Chondrocyte (in vitro differentiated cells): ENCODE measurements at regions not wholly inside any gene's neighbourhood (a gene's known extent, or its start where the extent isn't known, plus 50 kb on each side); places are given as distances from the start of the nearest gene placed in this dataset.

Source experiments
- DNase-seq: peaks from one replicate; pipeline ENCODE4 v3.0.0; 2021; ENCODE audit warnings: mixed read lengths, low spot score
- H3K27ac Mint-ChIP-seq: one replicate; pipeline ENCODE4 v1.8.0; 2021; ENCODE audit warnings: mild to moderate bottlenecking, moderate library complexity, mixed read lengths; ENCODE audit not compliant: unreplicated experiment
- H3K27me3 Mint-ChIP-seq: 2 replicates; pipeline ENCODE4 v1.8.0; 2021; ENCODE audit warnings: low read depth, mixed read lengths
- H3K36me3 Mint-ChIP-seq: 2 replicates; pipeline ENCODE4 v1.8.0; 2021; ENCODE audit warnings: low read depth, mixed read lengths
- H3K4me1 Mint-ChIP-seq: 2 replicates; pipeline ENCODE4 v1.8.0; 2021; ENCODE audit warnings: low read depth, mild to moderate bottlenecking, mixed read lengths
- H3K4me3 Mint-ChIP-seq: one replicate; pipeline ENCODE4 v1.8.0; 2021; ENCODE audit warnings: mild to moderate bottlenecking, moderate library complexity, mixed read lengths; ENCODE audit not compliant: unreplicated experiment
- H3K9me3 Mint-ChIP-seq: 2 replicates; pipeline ENCODE4 v1.8.0; 2021; ENCODE audit warnings: low read depth, mixed read lengths
- TF ChIP-seq, protein P1 (sequence below): fragments of 200-600 bp; sonication (generic); IDR thresholded peaks from 2 replicates; pipeline ENCODE4 v1.5.0; 2021; ENCODE audit warnings: antibody characterized with exemption, mild to moderate bottlenecking, moderate library complexity

DNA sequence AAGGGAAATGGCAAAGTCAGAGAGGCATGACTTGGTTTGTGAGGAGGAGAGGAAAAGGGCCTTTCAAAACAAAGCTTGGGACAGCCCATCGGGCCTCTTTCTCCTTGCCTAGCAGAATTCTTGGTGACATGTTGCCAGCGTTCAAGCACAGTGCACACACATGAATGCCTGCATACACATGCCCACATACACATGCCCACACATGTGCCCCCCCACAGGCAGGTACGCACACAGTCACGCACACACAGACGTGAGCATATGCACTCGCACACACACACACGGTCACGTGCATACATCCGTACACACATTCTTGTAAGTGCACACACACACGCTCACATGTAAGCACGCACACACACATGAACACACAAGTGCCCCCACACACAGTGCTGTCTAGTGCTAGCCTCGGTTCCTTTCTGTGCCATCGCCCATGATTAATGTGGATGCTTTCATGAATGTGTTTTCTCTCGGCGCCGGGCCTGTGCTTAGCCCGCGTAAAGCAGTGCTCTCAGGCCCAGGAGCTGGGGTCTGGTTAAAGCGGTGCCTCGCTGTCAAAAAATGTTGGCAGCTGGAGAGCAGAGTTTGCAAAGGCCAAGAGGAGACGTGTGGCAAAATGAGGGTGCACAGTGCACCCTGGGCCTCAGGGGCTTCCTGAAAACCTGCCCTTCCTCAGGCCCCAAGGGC is 328.8 kb upstream of the DIO3 start:
- H3K36me3 Mint-ChIP-seq, result no peaks in the 10 kb centered on the region
- H3K27me3 Mint-ChIP-seq, result no peaks in the 10 kb centered on the region
- no peak for DNase-seq
- no peak overlapping the region for H3K4me3 Mint-ChIP-seq
- H3K9me3 Mint-ChIP-seq, result no peaks in the 10 kb centered on the region
- H3K4me1 Mint-ChIP-seq, result no peaks in the 10 kb centered on the region
- no peak overlapping the region for H3K27ac Mint-ChIP-seq
- TF ChIP-seq, protein P1, sequence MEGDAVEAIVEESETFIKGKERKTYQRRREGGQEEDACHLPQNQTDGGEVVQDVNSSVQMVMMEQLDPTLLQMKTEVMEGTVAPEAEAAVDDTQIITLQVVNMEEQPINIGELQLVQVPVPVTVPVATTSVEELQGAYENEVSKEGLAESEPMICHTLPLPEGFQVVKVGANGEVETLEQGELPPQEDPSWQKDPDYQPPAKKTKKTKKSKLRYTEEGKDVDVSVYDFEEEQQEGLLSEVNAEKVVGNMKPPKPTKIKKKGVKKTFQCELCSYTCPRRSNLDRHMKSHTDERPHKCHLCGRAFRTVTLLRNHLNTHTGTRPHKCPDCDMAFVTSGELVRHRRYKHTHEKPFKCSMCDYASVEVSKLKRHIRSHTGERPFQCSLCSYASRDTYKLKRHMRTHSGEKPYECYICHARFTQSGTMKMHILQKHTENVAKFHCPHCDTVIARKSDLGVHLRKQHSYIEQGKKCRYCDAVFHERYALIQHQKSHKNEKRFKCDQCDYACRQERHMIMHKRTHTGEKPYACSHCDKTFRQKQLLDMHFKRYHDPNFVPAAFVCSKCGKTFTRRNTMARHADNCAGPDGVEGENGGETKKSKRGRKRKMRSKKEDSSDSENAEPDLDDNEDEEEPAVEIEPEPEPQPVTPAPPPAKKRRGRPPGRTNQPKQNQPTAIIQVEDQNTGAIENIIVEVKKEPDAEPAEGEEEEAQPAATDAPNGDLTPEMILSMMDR, result no peak

DNA sequence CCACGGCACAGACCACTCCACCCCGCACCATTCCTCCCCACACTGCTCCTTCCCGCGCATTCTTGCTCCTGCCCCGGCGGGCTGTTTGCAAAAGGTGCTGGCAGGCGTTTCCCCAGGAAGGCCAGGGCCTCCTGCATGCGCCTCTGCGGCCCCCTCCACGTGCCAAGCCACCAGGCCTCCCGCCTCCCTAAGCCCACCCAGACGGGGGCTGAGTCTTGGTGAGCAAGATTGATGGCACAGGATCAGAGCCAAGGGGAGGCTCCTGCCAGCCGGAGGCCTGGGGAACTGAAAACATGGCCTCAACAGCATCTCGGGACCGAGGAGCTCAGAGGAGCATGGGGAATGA is 328.3 kb upstream of the DIO3 start:
- DNase-seq, result no peak
- TF ChIP-seq, protein P1, result no peak
- H3K27ac Mint-ChIP-seq, result no peak overlapping the region
- H3K9me3 Mint-ChIP-seq, result no peaks in the 10 kb centered on the region
- no peaks in the 10 kb centered on the region for H3K36me3 Mint-ChIP-seq
- H3K27me3 Mint-ChIP-seq, result no peaks in the 10 kb centered on the region
- no peak overlapping the region for H3K4me3 Mint-ChIP-seq
- H3K4me1 Mint-ChIP-seq, result no peaks in the 10 kb centered on the region

DNA sequence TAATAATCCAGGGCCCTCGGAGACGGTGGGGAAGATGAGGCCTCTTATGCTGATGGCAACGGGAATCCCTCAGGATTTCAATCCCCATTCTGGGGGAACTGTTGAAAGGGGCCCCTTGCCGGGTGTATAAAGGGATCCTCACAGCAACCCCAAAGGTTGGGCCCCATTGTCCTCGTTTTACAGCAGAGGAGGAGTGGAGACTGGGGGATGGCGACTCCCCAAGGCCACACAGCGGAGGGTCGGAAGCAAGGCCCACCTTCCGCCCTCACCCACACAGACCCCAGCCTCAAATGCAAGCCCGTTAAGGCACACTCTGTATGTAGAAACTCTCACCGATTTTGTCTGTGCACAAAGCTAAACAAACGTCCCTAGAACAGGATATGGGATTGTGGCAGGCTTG is 327.9 kb upstream of the DIO3 start:
- DNase-seq, result no peak
- H3K27ac Mint-ChIP-seq, result no peak overlapping the region

DNA sequence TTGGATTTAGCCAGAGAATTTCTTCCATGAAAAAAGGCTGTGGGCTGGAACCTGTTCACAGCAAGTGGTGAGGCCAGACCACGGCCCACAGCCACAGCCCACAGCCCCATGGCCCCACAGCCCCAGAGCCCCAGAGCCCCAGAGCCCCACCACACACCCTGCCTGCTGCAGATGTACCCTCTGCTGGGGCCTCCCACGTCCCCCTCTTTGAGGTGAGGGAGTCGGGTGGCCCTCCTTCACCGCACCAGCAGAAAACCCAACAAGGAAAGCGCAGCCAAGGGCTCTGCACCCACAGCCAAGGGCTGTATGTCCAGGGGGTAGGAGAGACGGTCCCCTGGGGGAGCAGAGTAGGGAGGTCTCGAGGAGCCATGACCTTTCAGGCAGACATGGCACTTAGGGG is 327.5 kb upstream of the DIO3 start:
- no peaks in the 10 kb centered on the region for H3K4me1 Mint-ChIP-seq
- H3K4me3 Mint-ChIP-seq, result no peak overlapping the region
- TF ChIP-seq, protein P1, result no peak
- no peak for DNase-seq
- H3K27me3 Mint-ChIP-seq, result no peaks in the 10 kb centered on the region
- H3K27ac Mint-ChIP-seq, result no peak overlapping the region
- H3K36me3 Mint-ChIP-seq, result no peaks in the 10 kb centered on the region
- no peaks in the 10 kb centered on the region for H3K9me3 Mint-ChIP-seq

More for the DNA sequence above, 327.9 kb upstream of the DIO3 start:
- Mint-ChIP-seq H3K4me3 (no peak overlapping the region), H3K9me3 (no peaks in the 10 kb centered on the region), H3K4me1 (no peaks in the 10 kb centered on the region), H3K27me3 (no peaks in the 10 kb centered on the region), H3K36me3 (no peaks in the 10 kb centered on the region)
- TF ChIP-seq, protein P1, result no peak

DNA sequence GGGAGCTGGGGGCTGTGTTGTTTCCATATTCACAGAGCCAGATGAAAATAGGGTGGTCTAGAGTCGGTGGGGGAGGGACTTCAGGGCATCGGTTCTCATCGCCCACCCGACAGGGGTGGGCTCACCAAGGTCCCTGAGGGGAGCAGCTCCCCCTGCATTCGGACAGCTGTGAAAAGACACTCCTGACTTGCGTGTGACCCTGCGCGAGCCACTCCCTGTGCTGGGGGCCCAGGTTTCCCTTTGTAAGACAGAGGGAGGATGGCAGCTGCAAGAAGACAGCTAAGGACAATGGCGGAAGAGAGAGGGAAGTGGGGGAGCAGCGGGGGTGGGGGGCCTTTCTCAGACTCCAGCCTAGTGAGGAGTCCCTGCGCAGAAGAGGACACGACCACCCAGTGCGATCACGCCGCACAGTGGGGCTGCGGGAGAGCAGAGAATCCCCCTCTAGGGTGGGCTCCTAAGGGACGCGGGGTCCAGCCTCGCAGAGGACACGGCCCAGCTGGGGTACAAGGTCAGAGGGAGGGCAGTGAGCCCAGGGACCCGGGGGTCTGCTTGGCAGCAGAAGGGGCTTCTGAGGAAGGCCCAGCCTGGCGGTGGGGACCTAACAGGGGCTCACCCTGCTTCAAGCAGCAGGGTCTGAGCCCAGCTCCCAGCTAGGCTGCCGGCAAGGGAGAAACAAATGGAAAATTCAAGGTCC is 326.9 kb upstream of the DIO3 start:
- no peak for DNase-seq
- Mint-ChIP-seq H3K4me3 (no peak overlapping the region), H3K27ac (no peak overlapping the region), H3K9me3 (no peaks in the 10 kb centered on the region), H3K27me3 (no peaks in the 10 kb centered on the region), H3K4me1 (no peaks in the 10 kb centered on the region), H3K36me3 (no peaks in the 10 kb centered on the region)
- TF ChIP-seq, protein P1, result no peak
